GM21528 (cell line): ENCODE measurements at regions not wholly inside any gene's neighbourhood (a gene's known extent, or its start where the extent isn't known, plus 50 kb on each side); places are given as distances from the start of the nearest gene placed in this dataset.
"Not testable (repeated sequence)": the region's sequence is repeated elsewhere in the genome, so short reads cannot be mapped to it uniquely, and the experiment has no call there.

Source experiments
- ATAC-seq: cut with Tn5 transposase; IDR thresholded peaks from one replicate; pipeline ENCODE4 v1.9.1; 2021; ENCODE audit warnings: mild to moderate bottlenecking, moderate library complexity; ENCODE audit not compliant: unreplicated experiment, low FRiP score

- no peak for ATAC-seq
These were observed 434.2 kb upstream of the PRR20A start for GRCh38 chr13:56706485-56706884.

DNA sequence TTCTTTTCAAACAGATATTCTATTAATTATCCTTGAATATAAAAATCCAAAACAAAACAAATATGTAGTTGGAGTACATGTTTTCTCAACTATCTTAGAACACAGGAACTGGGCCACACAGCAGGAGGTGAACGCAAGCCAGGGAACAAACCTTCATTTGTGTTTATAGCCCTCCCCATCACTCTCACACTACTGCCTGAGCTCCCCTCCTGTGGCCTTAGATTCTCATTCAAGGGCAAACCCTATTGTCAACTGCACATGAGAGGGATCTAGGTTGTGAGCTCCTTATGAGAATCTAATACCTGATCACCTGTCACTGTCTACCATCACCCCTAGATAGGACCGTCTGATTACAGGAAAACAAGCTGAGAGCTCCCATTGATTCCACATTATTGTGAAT, 427.1 kb upstream of the PRR20A start:
- no peak for ATAC-seq

- ATAC-seq = no peak
These were observed 421.9 kb upstream of the PRR20A start for GRCh38 chr13:56718791-56719190.

DNA sequence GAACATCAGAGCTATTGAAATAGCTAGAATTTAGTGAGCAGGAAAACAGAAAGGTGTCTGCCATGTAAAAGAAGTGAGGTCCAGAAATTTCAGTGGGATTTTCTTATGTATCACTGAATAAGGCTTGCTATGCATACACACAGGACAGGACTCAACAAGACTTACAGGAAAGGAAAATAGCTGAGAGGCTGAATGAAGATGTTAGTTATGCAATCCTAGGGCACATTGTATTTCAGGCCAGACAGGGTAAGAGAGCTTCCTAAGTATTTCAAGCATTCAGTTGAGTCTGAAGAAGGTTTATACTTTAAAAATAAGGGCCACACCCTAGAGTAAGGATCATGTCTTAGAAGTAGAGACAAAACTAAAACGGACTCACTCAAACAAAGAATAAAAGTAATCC, 419.9 kb upstream of the PRR20A start:
- ATAC-seq = no peak

DNA sequence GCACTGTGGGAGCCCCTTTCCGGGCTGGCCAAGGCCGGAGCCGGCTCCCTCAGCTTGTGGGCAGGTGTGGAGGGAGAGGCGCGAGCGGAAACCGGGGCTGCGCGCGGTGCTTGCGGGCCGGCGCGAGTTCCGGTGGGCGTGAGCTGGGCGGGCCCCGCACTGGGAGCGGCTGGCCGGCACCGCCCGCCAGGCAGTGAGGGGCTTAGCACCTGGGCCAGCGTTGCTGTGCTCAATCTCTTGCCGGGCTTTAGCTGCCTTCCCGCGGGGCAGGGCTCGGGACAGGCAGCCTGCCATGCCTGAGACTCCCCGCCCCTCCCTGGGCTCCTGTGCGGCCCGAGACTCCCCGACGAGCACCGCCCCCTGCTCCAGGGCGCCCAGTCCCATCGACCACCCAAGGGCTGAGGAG, 405.2 kb upstream of the PRR20A start:
- ATAC-seq = no peak

GRCh38 chr13:56736966-56737365, 403.8 kb upstream of the PRR20A start:
- ATAC-seq = no peak

- ATAC-seq = no peak
These were observed 388.1 kb upstream of the PRR20A start for GRCh38 chr13:56752636-56753035.

DNA sequence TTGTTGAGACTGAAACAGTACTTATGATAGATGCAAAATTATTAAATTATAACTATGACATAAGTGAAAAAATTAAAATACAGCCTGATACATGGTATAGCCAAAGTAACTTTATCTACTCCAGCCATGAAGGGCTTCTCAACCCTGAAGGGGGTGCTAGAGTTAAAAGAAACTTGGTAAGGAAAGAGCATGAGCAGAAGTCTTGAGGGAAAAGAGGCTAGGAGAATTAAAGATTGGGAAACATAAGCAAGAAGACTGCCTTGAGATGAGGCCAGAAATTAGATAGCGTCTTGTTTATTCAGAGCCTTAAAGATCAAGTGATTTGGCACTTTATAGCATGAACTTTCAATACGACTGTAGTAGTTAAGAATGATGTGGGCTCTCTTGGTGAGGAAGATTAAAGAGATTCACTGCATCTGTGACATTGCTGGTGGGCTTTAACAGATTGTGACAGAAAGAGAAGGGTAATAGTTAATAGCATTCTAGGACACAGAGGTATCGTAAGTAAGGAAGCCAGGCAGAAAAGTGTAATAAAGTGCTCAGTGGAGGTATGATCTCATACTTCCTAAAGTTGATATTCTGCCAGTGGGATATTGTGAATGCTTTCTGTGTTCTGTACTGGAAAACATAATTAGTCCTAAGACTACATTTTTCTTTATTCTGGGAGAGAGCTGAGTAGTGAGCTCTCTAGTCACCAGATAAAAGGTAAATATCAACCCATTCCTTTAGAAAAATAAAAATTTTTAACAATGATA, 385.4 kb upstream of the PRR20A start:
- no peak for ATAC-seq

- not testable (repeated sequence) for ATAC-seq
These were observed 377.4 kb upstream of the PRR20A start for GRCh38 chr13:56763333-56763732.

GRCh38 chr13:56773148-56773547, 367.6 kb upstream of the PRR20A start:
- ATAC-seq = no peak

GRCh38 chr13:56789527-56789926, 351.2 kb upstream of the PRR20A start:
- no peak for ATAC-seq

DNA sequence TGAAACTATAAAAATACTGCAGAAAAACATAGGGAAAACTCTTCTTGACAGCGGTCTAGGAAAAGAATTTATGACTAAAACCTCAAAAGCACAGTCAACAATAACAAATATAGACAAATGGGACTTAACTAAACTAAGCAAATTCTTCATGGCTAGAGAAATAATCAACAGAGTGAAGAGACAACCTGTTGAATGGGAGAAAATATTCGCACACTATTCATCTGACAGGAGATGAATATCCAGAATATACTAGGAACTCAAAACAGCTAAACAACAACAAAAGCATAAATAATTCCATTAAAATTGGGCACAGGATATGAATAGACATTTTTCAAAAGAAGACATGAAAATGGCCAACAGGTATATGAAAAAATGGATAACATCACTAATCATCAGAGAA, 303.6 kb upstream of the PRR20A start:
- ATAC-seq = no peak

DNA sequence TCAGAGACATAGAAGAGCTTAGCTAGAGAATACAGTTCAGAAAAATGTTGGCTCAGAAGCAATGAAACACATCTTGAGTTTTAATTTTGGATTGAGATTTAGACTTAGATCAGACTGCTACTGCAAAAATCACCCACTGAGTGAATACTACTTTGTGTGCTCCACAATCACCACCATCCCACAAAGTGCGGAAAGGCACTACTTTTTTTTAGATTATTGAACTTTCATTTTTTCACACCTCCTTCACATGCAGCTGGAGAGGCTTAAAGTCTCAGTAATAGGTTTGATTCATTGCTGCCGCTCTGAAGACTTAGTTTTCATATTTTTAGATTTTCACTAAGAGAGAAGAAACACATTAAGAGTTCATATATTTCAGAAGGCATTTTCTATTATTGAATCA, 289.9 kb upstream of the PRR20A start:
- ATAC-seq = no peak

- no peak for ATAC-seq
These were observed 279.2 kb upstream of the PRR20A start for GRCh38 chr13:56861476-56861875.

DNA sequence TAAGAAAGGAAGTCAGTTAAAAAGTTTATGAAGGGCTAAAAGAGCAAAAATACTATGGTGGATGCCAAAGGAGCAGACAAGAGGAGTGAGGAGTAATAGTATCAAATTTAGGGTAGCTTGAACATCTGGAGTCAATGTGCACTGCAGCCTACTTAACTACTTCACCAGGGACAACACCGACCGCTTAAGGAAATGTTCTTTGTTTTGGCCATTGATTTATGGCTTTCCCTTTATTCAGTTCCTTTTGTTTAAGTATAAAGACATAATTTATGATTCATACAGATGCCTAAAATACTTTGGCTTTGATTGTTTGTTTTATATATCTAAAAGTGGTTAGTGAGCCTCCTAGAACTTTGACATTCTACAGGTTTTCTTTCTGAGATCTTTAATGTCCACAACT, 276.3 kb upstream of the PRR20A start:
- ATAC-seq = no peak

- ATAC-seq = no peak
These were observed 275.3 kb upstream of the PRR20A start for GRCh38 chr13:56865416-56865815.

- no peak for ATAC-seq
These were observed 271.0 kb upstream of the PRR20A start for GRCh38 chr13:56869671-56870070.

DNA sequence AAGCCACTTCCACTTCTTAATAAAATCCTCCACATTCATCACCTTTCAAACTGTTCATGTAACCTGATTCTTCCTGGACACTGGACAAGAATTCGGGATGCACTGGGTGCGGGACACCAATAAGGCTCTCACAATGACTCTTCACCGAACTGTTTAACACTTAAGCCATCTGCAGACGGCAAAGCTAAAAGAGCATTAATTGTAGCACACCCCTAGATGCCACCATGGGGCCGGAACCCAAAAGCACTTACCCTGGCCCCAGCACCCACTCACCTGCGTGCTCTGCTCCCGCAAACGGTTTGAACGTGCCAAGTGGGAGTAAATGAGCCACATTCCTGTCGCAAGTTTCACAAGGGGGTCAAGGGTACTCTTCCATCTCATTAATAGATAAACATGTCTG, 254.3 kb upstream of the PRR20A start:
- ATAC-seq = no peak

GRCh38 chr13:56888455-56888854, 252.3 kb upstream of the PRR20A start:
- ATAC-seq = no peak

DNA sequence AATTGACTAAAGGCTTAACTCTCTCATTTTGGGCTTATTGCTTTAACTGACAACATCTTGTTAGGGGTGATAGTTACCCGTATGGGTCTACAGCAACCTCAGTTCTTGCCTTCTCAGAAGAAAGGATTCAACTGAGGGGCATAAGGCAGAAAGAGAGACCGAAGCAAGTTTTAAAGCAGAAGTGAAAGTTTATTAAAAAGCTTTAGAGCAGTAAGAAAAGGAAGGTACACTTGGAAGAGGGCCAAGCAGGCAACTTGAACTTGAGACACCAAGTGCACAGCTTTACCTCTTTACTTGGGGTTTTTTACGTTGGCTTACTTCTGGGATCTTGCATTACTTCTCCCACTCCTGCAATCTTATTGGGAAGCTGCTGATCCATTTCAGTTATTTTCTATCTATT, 246.9 kb upstream of the PRR20A start:
- no peak for ATAC-seq

DNA sequence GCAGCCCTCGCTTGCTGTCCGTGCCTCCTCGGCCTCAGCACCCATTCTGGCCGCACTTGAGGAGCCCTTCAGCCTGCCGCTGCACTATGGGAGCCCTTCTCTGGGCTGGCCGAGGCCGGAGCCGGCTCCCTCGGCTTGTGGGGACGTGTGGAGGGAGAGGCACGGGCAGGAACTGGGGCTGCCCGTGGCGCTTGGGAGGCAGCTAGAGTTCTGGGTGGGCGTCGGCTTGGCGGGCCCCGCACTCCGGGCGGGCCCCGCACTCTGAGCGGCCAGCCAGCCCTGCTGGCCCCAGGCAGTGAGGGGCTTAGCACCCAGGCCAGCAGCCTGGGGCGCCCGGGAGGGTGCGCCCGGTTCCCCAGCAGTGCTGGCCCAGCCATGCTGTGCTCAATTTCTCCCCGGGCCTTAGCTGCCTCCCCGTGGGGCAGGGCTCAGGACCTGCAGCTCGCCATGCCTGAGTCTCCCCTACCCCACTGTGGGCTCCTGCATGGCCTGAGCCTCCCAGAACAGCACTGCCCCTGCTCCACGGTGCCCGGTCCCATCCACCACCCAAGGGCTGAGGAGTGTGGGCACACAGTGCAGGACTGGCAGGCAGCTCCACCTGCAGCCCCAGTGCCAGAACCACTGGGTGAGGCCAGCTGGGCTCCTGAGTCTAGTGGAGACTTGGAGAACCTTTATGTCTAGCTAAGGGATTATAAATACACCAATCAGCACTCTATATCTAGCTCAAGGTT, 240.0 kb upstream of the PRR20A start:
- ATAC-seq = no peak

DNA sequence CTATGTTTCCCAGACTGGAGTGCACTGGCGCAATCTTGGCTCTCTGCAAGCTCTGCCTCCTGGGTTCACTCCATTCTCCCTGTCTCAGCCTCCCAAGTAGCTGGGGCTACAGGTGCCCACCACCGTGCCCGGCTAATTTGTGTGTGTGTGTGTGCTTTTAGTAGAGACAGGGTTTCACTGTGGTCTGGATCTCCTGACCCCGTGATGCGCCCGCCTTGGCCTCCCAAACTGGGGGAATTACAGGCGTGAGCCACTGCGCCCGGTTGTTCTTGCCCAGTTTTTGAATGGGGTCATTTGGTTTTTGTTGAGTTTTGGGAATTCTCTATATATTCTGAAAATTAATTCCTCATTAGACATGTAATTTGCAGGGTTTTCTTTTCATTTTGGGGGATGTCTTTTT, 238.4 kb upstream of the PRR20A start:
- no peak for ATAC-seq
